ENCODE measurements at regions not wholly inside any gene's neighbourhood (a gene's known extent, or its start where the extent isn't known, plus 50 kb on each side); places are given as distances from the start of the nearest gene placed in this dataset.

DNA sequence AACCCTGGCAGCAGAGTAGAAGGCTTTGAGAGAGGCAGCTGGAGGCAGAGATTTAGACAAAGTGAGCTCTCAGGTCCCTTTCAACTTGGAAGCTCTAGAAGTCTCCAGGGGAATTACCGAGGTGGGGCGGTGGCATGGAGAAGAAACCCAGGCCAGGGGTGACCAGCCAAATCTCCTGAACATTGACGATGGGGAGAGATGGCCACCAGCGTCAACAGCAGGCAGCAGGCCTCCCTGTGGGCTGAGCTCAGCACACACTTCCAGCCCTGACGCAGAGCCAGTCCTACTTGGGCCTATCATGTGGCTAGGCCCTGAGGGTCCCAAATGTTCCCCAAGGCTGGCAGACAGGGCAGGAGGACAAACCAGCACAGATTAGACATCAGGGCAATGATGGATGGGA is 187.8 kb downstream of the BCOR start:
- H3K4me3 ChIP-seq (ENCODE audit: low read depth, low read length) = no peak overlapping the region
- TF ChIP-seq, protein P1, sequence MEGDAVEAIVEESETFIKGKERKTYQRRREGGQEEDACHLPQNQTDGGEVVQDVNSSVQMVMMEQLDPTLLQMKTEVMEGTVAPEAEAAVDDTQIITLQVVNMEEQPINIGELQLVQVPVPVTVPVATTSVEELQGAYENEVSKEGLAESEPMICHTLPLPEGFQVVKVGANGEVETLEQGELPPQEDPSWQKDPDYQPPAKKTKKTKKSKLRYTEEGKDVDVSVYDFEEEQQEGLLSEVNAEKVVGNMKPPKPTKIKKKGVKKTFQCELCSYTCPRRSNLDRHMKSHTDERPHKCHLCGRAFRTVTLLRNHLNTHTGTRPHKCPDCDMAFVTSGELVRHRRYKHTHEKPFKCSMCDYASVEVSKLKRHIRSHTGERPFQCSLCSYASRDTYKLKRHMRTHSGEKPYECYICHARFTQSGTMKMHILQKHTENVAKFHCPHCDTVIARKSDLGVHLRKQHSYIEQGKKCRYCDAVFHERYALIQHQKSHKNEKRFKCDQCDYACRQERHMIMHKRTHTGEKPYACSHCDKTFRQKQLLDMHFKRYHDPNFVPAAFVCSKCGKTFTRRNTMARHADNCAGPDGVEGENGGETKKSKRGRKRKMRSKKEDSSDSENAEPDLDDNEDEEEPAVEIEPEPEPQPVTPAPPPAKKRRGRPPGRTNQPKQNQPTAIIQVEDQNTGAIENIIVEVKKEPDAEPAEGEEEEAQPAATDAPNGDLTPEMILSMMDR (IDR thresholded peaks at IDR 0.05; ENCODE audit: borderline replicate concordance, insufficient read depth, low read depth, low read length) = no peak

DNA sequence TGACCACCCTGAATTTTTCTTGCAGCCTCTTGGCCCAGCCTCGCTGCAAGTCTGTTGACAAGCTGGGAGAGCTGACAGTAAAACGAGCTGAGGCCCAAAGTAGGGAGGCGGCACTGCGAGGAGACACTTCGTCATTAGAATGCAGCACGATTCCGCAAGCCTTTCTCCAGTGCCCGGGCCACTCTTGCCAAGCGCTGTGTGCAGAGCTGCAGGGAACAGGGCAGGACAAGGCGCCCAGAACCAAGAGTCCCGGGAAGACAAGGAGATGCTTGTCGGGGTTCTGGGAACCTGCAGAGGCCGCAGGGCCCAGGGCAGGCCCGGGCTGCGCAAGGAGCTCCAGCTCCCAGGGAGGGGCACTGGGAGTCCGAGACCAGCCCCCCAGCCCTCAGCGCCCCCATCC is 187.1 kb downstream of the BCOR start:
- TF ChIP-seq, protein P1 (IDR thresholded peaks at IDR 0.05; ENCODE audit: borderline replicate concordance, insufficient read depth, low read depth, low read length) = no peak
- H3K4me3 ChIP-seq (ENCODE audit: low read depth, low read length) = no peak overlapping the region

DNA sequence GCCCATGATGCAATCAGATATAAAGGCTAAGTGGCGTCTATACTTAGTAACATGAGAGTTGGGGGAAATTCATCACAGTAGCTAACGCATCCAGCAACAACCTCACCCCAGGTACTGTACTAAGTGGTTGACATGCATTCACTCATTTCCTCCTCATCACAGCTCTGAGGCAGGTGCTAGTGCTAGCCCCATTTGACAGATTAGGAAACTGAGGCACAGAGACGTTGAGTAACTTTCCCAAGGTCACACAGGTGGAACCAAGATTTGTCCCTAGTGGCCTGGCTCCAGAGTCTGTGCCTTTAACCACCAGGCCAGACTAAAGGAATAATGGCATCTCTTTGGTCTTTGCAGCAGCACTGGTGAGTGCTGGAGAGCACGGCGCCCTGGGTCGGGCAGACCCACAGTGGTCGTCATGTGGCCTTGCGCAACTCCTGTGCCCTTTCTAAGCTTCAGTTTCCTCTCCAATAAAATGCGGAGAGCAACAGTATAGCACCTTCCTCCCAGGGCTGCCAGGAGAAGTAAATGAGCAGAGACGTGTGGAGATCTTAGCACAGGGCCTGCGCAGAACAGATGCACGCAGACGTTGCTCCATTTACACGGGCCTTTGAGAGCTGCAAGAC is 186.4 kb downstream of the BCOR start:
- no peak overlapping the region for H3K4me3 ChIP-seq (ENCODE audit: low read depth, low read length)
- TF ChIP-seq, protein P1 (IDR thresholded peaks at IDR 0.05; ENCODE audit: borderline replicate concordance, insufficient read depth, low read depth, low read length) = no peak

DNA sequence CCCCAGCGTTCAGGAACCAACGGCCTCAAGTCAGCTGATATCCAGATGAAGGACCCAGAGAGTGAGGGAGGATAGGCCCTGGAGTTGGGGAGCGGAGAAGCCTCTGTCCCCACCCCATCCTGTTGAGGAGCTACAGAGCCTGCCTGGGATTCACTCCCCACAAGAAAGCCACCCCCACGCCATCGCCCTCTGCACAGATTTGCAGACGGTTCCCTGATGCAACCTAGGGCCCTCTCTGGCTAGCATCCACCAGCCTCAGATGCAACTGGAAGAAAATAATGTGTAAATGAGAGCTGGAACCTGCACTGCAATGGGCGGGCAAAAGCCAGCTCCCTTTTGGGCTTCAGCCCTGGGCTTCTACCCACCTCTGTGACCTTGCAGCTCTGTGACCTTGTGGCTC is 185.6 kb downstream of the BCOR start:
- H3K4me3 ChIP-seq (ENCODE audit: low read depth, low read length) = no peak overlapping the region
- TF ChIP-seq, protein P1 (IDR thresholded peaks at IDR 0.05; ENCODE audit: borderline replicate concordance, insufficient read depth, low read depth, low read length) = no peak

DNA sequence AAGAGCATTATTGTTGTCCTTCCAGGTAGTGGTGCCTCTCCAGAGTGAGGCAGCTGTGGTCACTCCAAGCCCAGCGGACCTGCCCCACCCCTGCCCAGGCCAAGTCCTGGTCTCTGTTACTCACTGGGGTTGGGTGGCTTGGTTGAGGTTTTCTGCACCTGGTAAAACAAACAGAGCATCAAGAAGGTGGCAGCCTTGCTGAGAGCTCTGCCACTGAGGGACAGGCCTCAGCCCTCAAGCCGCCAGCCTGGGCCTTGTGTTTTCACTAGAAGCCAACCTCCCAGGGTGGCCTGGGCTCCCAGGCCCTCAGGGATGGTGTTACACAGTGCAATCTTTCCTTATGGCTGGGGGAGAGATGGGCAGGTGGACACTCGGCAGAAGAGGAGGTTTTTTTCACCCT is 182.7 kb downstream of the BCOR start:
- no peak overlapping the region for H3K4me3 ChIP-seq (ENCODE audit: low read depth, low read length)
- TF ChIP-seq, protein P1 (IDR thresholded peaks at IDR 0.05; ENCODE audit: borderline replicate concordance, insufficient read depth, low read depth, low read length) = no peak

DNA sequence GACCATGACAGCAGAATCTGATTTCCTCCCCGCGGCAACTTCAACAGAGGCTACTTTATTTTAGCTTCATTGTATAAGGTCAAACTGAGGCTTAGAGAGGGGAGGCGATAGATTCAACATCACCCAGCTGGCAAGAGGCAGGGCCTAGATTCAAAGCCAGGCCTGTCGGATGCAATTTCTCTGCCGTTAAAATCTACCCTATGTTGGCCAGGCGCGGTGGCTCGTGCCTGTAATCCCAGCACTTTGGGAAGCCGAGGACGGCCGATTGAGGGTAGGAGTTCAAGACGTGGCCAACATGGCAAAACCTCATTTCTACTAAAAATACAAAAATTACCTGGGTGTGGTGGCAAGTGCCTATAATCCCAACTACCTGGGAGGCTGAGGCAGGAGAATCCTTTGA is 182.2 kb downstream of the BCOR start:
- TF ChIP-seq, protein P1 (IDR thresholded peaks at IDR 0.05; ENCODE audit: borderline replicate concordance, insufficient read depth, low read depth, low read length) = no peak

DNA sequence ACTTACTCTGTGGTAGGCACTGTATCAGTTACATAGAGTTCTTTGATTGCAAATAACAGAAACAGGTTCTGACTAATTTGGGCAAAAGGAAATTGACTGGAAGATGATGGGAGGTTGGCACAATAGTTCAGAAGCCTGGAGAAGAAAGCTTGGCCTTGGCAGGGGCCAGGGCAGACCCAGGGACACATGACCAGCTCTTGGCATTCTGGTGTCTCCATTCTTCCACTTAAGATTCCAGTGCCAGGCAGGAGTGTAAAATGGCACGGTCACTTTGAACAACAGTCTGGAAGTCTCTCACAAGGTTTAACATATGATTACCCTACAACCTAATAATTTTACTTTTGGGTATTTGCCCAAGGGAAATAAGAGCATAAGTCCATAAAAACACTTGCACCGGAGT is 175.9 kb downstream of the BCOR start:
- TF ChIP-seq, protein P1 (IDR thresholded peaks at IDR 0.05; ENCODE audit: borderline replicate concordance, insufficient read depth, low read depth, low read length) = no peak
- H3K4me3 ChIP-seq (ENCODE audit: low read depth, low read length) = no peak overlapping the region

More for the DNA sequence above, 182.2 kb downstream of the BCOR start:
- no peak overlapping the region for H3K4me3 ChIP-seq (ENCODE audit: low read depth, low read length)

All from GM12875 (cell line).